SK-N-SH treated with all-trans-retinoic acid at 6 μM for 48 hours (cell line): ENCODE measurements at regions not wholly inside any gene's neighbourhood (a gene's known extent, or its start where the extent isn't known, plus 50 kb on each side); places are given as distances from the start of the nearest gene placed in this dataset.

Experiments used
- ATAC-seq: fragments of 200-7000 bp; cut with Tn5 transposase; 3 replicates; pipeline ENCODE4 v1.9.1; 2020; ENCODE audit warnings: mild to moderate bottlenecking, moderate library complexity
- ARNTL ChIP-seq: fragments of 450-650 bp; formaldehyde crosslinking; IDR thresholded peaks from 2 replicates; pipeline ENCODE4 v1.5.0; 2020; ENCODE audit warnings: low read depth, mild to moderate bottlenecking, moderate library complexity, borderline replicate concordance
- BACH2 ChIP-seq: fragments of 250-450 bp; sonication (Bioruptor Pico); IDR thresholded peaks from 2 replicates; pipeline ENCODE4 v1.9.0; 2021; ENCODE audit warnings: mild to moderate bottlenecking, borderline replicate concordance
- CSDC2 ChIP-seq: fragments of 250-450 bp; sonication (Bioruptor Pico); IDR thresholded peaks from 2 replicates; pipeline ENCODE4 v1.5.0; 2020; ENCODE audit warnings: mild to moderate bottlenecking, moderate library complexity
- CSRNP3 ChIP-seq: fragments of 250-450 bp; sonication (Bioruptor Pico); IDR thresholded peaks from 2 replicates; pipeline ENCODE4 v1.5.1; 2021; ENCODE audit warnings: mild to moderate bottlenecking, moderate library complexity
- ESRRG ChIP-seq: fragments of 250-450 bp; sonication (Bioruptor Pico); IDR thresholded peaks from 2 replicates; pipeline ENCODE4 v1.6.1; 2021; ENCODE audit warnings: mild to moderate bottlenecking
- GLIS3 ChIP-seq: fragments of 250-450 bp; sonication (Bioruptor Pico); IDR thresholded peaks from 2 replicates; pipeline ENCODE4 v1.5.0; 2020; ENCODE audit warnings: mild to moderate bottlenecking, moderate library complexity
- OSR1 ChIP-seq: fragments of 250-450 bp; sonication (Bioruptor Pico); IDR thresholded peaks from 2 replicates; pipeline ENCODE4 v1.8.0; 2022; ENCODE audit warnings: moderate library complexity, mild to moderate bottlenecking, inconsistent platforms
- POU6F1 ChIP-seq: fragments of 250-450 bp; sonication (Bioruptor Pico); IDR thresholded peaks from 2 replicates; pipeline ENCODE4 v1.8.0; 2021; ENCODE audit warnings: low read depth, mild to moderate bottlenecking, moderate library complexity, borderline replicate concordance
- RARB ChIP-seq: fragments of 250-450 bp; sonication (Bioruptor Pico); IDR thresholded peaks from 2 replicates; pipeline ENCODE4 v1.8.0; 2021; ENCODE audit warnings: mild to moderate bottlenecking, moderate library complexity
- SNAI2 ChIP-seq: fragments of 250-450 bp; sonication (Bioruptor Pico); IDR thresholded peaks from 2 replicates; pipeline ENCODE4 v1.5.0; 2020; ENCODE audit warnings: mild to moderate bottlenecking, moderate library complexity
- TCF4 ChIP-seq: fragments of 250-450 bp; sonication (Bioruptor Pico); IDR thresholded peaks from 2 replicates; pipeline ENCODE4 v1.8.0; 2021; ENCODE audit warnings: mild to moderate bottlenecking, moderate library complexity, borderline replicate concordance
- TOX ChIP-seq: fragments of 250-450 bp; sonication (Bioruptor Pico); IDR thresholded peaks from 2 replicates; pipeline ENCODE4 v1.8.0; 2021; ENCODE audit warnings: mild to moderate bottlenecking, moderate library complexity, borderline replicate concordance
- ZC3H10 ChIP-seq: fragments of 250-450 bp; sonication (Bioruptor Pico); IDR thresholded peaks from 2 replicates; pipeline ENCODE4 v1.5.1; 2021; ENCODE audit warnings: mild to moderate bottlenecking, moderate library complexity
- ZFP3 ChIP-seq: fragments of 250-450 bp; sonication (Bioruptor Pico); IDR thresholded peaks from 2 replicates; pipeline ENCODE4 v1.5.0; 2020; ENCODE audit warnings: mild to moderate bottlenecking, moderate library complexity
- ZFP30 ChIP-seq: fragments of 450-650 bp; formaldehyde crosslinking; IDR thresholded peaks from 2 replicates; pipeline ENCODE4 v1.5.0; 2022; ENCODE audit warnings: mild to moderate bottlenecking, moderate library complexity
- ZNF565 ChIP-seq: fragments of 450-650 bp; formaldehyde crosslinking; conservative IDR thresholded peaks from 2 replicates; pipeline ENCODE4 v1.5.0; 2020; ENCODE audit warnings: low read depth, mild to moderate bottlenecking, moderate library complexity
- ZNF70 ChIP-seq: fragments of 450-650 bp; formaldehyde crosslinking; IDR thresholded peaks from 2 replicates; pipeline ENCODE4 v1.5.0; 2020; ENCODE audit warnings: mild to moderate bottlenecking, moderate library complexity
- ZNF8 ChIP-seq: fragments of 450-650 bp; formaldehyde crosslinking; IDR thresholded peaks from 2 replicates; pipeline ENCODE4 v1.5.0; 2020; ENCODE audit warnings: mild to moderate bottlenecking, moderate library complexity
- TF ChIP-seq, protein P1 (sequence below): fragments of 250-450 bp; sonication (Bioruptor Pico); IDR thresholded peaks from 2 replicates; pipeline ENCODE4 v1.8.0; 2020; ENCODE audit warnings: mild to moderate bottlenecking, moderate library complexity, borderline replicate concordance
- TF ChIP-seq, protein P2 (sequence below): fragments of 250-450 bp; sonication (Bioruptor Pico); IDR thresholded peaks from 2 replicates; pipeline ENCODE4 v1.5.0; 2020; ENCODE audit warnings: mild to moderate bottlenecking, moderate library complexity

DNA sequence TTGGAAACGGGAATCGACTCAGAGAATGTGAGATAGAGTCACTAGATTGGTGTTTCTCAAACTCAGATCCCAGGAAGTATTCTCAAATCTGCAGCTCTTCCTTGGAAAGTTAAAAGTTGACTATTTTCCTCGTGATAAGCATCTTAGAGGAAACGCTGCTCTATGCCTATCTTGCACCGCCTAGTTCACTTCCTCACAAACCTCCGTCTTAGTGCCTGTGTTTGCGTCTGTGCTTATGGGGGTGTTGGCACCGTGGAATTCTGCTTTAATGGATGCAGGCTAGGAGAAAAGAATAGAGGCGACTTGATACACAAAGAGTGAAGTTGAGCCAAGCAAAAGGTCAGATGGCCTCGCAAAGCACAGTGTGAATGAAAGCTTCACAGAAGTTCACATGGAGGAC is 255.3 kb upstream of the ID2 start (continued):
- no peak for TF ChIP-seq POU6F1
- no peak for TF ChIP-seq ZNF70 (CRISPR knock-in tag)

- TF ChIP-seq ESRRG (CRISPR knock-in tag): no peak
- no peak for TF ChIP-seq ZNF70 (CRISPR knock-in tag)
- no peak for TF ChIP-seq RARB (CRISPR knock-in tag)
- TF ChIP-seq TOX (CRISPR knock-in tag): no peak
- TF ChIP-seq GLIS3 (CRISPR knock-in tag): no peak
- TF ChIP-seq ARNTL: no peak
- no peak for TF ChIP-seq CSDC2 (CRISPR knock-in tag)
- no peak for TF ChIP-seq BACH2 (CRISPR knock-in tag)
- TF ChIP-seq, protein P1, sequence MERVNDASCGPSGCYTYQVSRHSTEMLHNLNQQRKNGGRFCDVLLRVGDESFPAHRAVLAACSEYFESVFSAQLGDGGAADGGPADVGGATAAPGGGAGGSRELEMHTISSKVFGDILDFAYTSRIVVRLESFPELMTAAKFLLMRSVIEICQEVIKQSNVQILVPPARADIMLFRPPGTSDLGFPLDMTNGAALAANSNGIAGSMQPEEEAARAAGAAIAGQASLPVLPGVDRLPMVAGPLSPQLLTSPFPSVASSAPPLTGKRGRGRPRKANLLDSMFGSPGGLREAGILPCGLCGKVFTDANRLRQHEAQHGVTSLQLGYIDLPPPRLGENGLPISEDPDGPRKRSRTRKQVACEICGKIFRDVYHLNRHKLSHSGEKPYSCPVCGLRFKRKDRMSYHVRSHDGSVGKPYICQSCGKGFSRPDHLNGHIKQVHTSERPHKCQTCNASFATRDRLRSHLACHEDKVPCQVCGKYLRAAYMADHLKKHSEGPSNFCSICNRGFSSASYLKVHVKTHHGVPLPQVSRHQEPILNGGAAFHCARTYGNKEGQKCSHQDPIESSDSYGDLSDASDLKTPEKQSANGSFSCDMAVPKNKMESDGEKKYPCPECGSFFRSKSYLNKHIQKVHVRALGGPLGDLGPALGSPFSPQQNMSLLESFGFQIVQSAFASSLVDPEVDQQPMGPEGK (CRISPR knock-in tag): no peak
- TF ChIP-seq ZFP3 (CRISPR knock-in tag): no peak
- ATAC-seq: no peak
Observed at GRCh38 chr2:8427211-8427610, 254.6 kb upstream of the ID2 start.

DNA sequence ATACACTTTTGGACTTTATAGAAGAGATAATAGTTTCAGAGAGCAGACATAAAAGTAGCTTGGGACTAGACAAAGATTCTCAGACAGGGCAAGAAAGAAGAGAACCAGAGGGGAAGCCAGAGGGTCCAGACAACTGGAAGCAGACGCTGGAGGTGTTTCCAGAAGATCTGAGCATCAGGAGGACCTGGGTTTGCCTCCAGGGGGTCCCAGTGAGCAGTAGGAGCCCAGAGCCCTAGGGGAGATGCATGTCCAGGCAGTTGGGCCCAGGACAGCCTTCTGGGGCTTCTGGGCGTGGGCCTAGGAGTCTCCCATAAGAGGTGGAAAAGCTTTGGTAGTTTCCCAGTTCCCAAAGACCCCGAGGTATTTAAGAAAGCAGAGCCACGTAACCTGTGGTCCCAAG is 251.2 kb upstream of the ID2 start:
- ATAC-seq: no peak
- TF ChIP-seq, protein P1 (CRISPR knock-in tag): no peak
- no peak for TF ChIP-seq RARB (CRISPR knock-in tag)
- no peak for TF ChIP-seq OSR1 (CRISPR knock-in tag)
- TF ChIP-seq ZFP30 (CRISPR knock-in tag): no peak
- TF ChIP-seq ZC3H10 (CRISPR knock-in tag): no peak

GRCh38 chr2:8431446-8432125 is 250.3 kb upstream of the ID2 start:
- TF ChIP-seq TCF4 (no peak), ZC3H10 (CRISPR knock-in tag) (no peak), OSR1 (CRISPR knock-in tag) (no peak), CSRNP3 (CRISPR knock-in tag) (no peak), BACH2 (CRISPR knock-in tag) (no peak), CSDC2 (CRISPR knock-in tag) (no peak), ARNTL (no peak), POU6F1 (no peak), ZNF565 (CRISPR knock-in tag) (no peak), ZFP3 (CRISPR knock-in tag) (no peak), SNAI2 (CRISPR knock-in tag) (no peak), TOX (CRISPR knock-in tag) (no peak), ZNF70 (CRISPR knock-in tag) (no peak), RARB (CRISPR knock-in tag) (no peak), ZNF8 (no peak), GLIS3 (CRISPR knock-in tag) (no peak), ESRRG (CRISPR knock-in tag) (no peak)
- TF ChIP-seq, protein P2, sequence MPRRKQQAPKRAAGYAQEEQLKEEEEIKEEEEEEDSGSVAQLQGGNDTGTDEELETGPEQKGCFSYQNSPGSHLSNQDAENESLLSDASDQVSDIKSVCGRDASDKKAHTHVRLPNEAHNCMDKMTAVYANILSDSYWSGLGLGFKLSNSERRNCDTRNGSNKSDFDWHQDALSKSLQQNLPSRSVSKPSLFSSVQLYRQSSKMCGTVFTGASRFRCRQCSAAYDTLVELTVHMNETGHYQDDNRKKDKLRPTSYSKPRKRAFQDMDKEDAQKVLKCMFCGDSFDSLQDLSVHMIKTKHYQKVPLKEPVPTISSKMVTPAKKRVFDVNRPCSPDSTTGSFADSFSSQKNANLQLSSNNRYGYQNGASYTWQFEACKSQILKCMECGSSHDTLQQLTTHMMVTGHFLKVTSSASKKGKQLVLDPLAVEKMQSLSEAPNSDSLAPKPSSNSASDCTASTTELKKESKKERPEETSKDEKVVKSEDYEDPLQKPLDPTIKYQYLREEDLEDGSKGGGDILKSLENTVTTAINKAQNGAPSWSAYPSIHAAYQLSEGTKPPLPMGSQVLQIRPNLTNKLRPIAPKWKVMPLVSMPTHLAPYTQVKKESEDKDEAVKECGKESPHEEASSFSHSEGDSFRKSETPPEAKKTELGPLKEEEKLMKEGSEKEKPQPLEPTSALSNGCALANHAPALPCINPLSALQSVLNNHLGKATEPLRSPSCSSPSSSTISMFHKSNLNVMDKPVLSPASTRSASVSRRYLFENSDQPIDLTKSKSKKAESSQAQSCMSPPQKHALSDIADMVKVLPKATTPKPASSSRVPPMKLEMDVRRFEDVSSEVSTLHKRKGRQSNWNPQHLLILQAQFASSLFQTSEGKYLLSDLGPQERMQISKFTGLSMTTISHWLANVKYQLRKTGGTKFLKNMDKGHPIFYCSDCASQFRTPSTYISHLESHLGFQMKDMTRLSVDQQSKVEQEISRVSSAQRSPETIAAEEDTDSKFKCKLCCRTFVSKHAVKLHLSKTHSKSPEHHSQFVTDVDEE (CRISPR knock-in tag): no peak
- TF ChIP-seq, protein P1 (CRISPR knock-in tag): no peak
- no peak for ATAC-seq
